Breast epithelium (tissue), 4 donors: ENCODE measurements at regions not wholly inside any gene's neighbourhood (a gene's known extent, or its start where the extent isn't known, plus 50 kb on each side); places are given as distances from the start of the nearest gene placed in this dataset.
"Not testable (repeated sequence)": the region's sequence is repeated elsewhere in the genome, so short reads cannot be mapped to it uniquely, and the experiment has no call there.

Source experiments
- DNase-seq, 2 donors: peaks; one replicate each; pipeline ENCODE4 v3.0.0-alpha.2; 2019; ENCODE audit warnings: low spot score in 2 of 2
- H3K27ac ChIP-seq, 2 donors: fragments of 200-600 bp; sonication (generic) in 1 of 2; one replicate each; pipeline ENCODE4 v1.5.1; 2016 to 2019; ENCODE audit warnings: mild to moderate bottlenecking in 1 of 2
- H3K27me3 ChIP-seq, 2 donors: fragments of 200-600 bp; sonication (generic) in 1 of 2; one replicate each; pipeline versions ENCODE4 v1.5.1 to v1.6.0; 2017 to 2019; ENCODE audit warnings: control low read depth in 1 of 2, mild to moderate bottlenecking in 1 of 2
- H3K36me3 ChIP-seq: fragments of 200-600 bp; one replicate; pipeline ENCODE4 v1.5.1; 2019
- H3K4me1 ChIP-seq, 2 donors: fragments of 200-600 bp; sonication (generic); one replicate each; pipeline ENCODE4 v1.5.1; 2016 to 2019; ENCODE audit warnings: control low read depth in 1 of 2
- H3K4me3 ChIP-seq, 3 donors: fragments of 200-600 bp; sonication (generic); 1 replicate in 2 of 3; 2 replicates in 1 of 3; pipeline ENCODE4 v1.5.1; 2016 to 2019; ENCODE audit warnings: mild to moderate bottlenecking in 3 of 3, moderate library complexity in 2 of 3
- H3K9me3 ChIP-seq, 2 donors: fragments of 200-600 bp; sonication (generic) in 1 of 2; one replicate each; pipeline ENCODE4 v1.5.1; 2016 to 2019; ENCODE audit warnings: control low read depth in 1 of 2
- POLR2A ChIP-seq: fragments of 450-650 bp; IDR thresholded peaks from one replicate; pipeline ENCODE4 v1.6.1; 2016; ENCODE audit warnings: antibody characterized with exemption, mild to moderate bottlenecking, moderate library complexity
- POLR2AphosphoS5 ChIP-seq, 3 donors: sonication (generic); formaldehyde crosslinking; IDR thresholded peaks; one replicate each; pipeline ENCODE4 v1.6.1; 2017; ENCODE audit warnings: antibody characterized with exemption in 3 of 3
- intact Hi-C: fragments of 100-400 bp; cut with DNase I; formaldehyde crosslinking; loops from one replicate; pipeline ENCODE4 v1.15.1; 2023; ENCODE audit warnings: low total_unique reads
- TF ChIP-seq, protein P1 (sequence below), 3 donors: fragments of 450-650 bp; IDR thresholded peaks; one replicate each; pipeline ENCODE4 v1.5.1; 2016 to 2017; ENCODE audit warnings: antibody characterized with exemption in 3 of 3, mild to moderate bottlenecking in 3 of 3, moderate library complexity in 3 of 3

DNA sequence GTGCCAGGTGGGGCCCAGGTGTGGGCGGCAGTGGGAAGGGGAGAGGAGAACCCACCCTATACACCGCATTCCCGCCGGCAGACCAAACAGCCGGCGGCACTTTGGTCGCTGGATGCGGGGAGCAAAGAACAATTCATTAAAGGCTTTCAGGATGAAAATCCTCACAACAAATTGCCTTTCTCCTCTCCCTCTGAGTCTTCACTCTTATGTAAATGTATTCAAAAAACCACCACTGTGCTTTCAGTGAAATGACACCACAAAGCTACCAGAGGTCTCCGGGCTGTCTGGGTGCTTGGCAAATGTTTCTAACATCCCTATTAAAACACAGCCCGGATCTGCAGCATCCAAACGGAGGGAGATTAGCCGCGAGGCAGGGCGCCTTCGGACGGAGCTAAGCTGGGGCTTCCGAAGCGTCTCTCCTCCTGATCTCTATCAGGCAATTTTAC, 171.8 kb upstream of the TBL1X start:
- Histone ChIP-seq H3K4me3 (no peak overlapping the region), H3K36me3 (no peaks in the 10 kb centered on the region), H3K4me1 (no peaks in the 10 kb centered on the region), H3K27me3 (peaks cover 0 to 45% of the 10 kb centered on the region in 2 donors), H3K27ac (no peak overlapping the region), H3K9me3 (no peaks in the 10 kb centered on the region)
- no peak for DNase-seq
- intact Hi-C loops, result no loop called here
- TF ChIP-seq, protein P1, sequence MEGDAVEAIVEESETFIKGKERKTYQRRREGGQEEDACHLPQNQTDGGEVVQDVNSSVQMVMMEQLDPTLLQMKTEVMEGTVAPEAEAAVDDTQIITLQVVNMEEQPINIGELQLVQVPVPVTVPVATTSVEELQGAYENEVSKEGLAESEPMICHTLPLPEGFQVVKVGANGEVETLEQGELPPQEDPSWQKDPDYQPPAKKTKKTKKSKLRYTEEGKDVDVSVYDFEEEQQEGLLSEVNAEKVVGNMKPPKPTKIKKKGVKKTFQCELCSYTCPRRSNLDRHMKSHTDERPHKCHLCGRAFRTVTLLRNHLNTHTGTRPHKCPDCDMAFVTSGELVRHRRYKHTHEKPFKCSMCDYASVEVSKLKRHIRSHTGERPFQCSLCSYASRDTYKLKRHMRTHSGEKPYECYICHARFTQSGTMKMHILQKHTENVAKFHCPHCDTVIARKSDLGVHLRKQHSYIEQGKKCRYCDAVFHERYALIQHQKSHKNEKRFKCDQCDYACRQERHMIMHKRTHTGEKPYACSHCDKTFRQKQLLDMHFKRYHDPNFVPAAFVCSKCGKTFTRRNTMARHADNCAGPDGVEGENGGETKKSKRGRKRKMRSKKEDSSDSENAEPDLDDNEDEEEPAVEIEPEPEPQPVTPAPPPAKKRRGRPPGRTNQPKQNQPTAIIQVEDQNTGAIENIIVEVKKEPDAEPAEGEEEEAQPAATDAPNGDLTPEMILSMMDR (IDR thresholded peaks at IDR 0.05), result no peak
- TF ChIP-seq POLR2A (no peak), POLR2AphosphoS5 (IDR thresholded peaks at IDR 0.05) (no peak)

DNA sequence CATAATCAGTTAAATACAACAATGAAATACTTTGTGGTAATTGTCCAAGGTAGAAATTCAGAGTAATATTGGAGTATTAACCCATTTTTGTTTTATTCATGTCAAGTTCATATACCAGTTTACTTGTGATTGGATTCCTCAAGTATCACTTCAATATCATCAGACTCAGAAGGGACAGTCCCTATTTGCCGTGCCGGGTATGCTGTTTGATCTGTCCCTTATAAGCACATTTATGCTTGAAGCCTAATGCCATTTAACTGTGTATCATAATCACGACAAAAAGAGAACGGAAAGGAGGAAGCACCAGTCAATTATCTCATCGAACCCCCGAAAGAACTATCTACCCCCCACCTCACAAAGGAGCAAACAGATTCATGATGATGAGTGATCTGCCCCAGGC, 171.0 kb upstream of the TBL1X start:
- no peak overlapping the region for H3K27ac ChIP-seq
- DNase-seq, result no peak
- no peaks in the 10 kb centered on the region for H3K36me3 ChIP-seq
- no peaks in the 10 kb centered on the region for H3K4me1 ChIP-seq
- H3K27me3 ChIP-seq, result peaks cover 0 to 45% of the 10 kb centered on the region in 2 donors
- H3K4me3 ChIP-seq, result no peak overlapping the region
- TF ChIP-seq, protein P1 (IDR thresholded peaks at IDR 0.05), result no peak
- TF ChIP-seq POLR2A (no peak), POLR2AphosphoS5 (IDR thresholded peaks at IDR 0.05) (no peak)
- intact Hi-C loops, result no loop called here
- H3K9me3 ChIP-seq, result no peaks in the 10 kb centered on the region

DNA sequence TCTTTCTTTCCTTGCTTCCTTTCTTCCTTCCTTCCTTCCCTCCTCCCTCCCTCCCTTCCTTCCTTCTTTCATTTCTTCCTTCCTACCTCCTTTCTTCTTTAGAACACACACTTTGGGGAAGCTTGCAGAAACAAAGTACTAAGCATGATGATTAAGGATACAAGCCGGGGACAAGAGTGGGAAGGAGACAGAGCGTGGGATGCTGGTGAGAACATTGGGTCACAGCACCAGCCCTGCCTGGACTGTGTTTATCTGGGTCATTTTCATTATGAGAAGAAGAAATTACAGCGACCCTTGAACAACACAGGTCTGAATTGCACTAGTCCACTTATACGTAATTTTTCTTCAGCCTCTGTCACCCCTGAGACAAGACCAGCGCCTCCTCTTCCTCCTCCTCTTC, 169.3 kb upstream of the TBL1X start:
- intact Hi-C loops, result no loop called here
- TF ChIP-seq POLR2A (no peak), POLR2AphosphoS5 (IDR thresholded peaks at IDR 0.05) (no peak)
- TF ChIP-seq, protein P1 (IDR thresholded peaks at IDR 0.05), result no peak
- Histone ChIP-seq H3K9me3 (no peaks in the 10 kb centered on the region), H3K27ac (no peak overlapping the region), H3K4me1 (no peaks in the 10 kb centered on the region), H3K4me3 (no peak overlapping the region), H3K27me3 (peaks cover 0 to 35% of the 10 kb centered on the region in 2 donors), H3K36me3 (no peaks in the 10 kb centered on the region)
- DNase-seq, result no peak

DNA sequence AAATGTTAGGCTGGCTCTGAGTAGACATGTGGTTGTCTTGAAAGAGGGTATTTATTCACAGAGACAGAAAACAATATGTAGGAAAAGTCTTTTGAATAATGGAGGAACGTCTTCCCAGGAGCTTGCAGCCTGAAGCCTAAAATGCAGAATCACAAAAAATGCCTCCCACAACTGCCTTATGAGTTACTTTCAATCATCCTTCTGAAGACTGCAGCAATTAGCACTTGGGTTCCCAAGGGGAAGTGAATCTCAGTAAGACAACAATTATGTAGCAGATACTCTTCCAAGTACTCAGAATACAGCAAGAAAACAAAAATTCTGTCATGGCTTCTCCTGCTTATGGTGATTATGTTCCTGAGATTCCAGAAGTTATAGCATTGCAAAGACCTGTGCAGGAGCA, 166.6 kb upstream of the TBL1X start:
- H3K4me1 ChIP-seq, result no peaks in the 10 kb centered on the region
- H3K27me3 ChIP-seq, result peaks cover 0 to 27% of the 10 kb centered on the region in 2 donors
- no peaks in the 10 kb centered on the region for H3K36me3 ChIP-seq
- H3K27ac ChIP-seq, result no peak overlapping the region
- TF ChIP-seq POLR2AphosphoS5 (IDR thresholded peaks at IDR 0.05) (no peak), POLR2A (no peak)
- TF ChIP-seq, protein P1 (IDR thresholded peaks at IDR 0.05), result no peak
- DNase-seq, result no peak
- intact Hi-C loops, result no loop called here
- H3K9me3 ChIP-seq, result no peaks in the 10 kb centered on the region
- H3K4me3 ChIP-seq, result no peak overlapping the region

DNA sequence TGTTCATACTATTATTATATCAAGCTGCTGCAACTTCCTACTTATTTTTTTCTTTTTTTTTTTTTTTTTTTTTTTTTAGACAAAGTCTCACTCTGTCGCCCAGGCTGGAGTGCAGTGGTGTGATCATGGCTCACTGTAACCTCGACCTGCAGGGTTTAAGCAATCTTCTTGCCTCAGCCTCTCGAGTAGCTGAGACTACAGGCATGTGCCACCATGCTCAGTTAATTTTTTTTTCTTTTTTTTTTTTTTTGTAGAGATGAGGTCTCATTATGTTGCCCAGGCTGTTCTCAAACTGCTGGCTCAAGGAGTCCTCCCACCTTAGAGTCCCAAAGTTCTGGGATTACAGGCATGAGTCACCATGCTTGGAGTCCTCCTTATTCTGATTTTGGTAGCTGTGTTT, 165.2 kb upstream of the TBL1X start:
- DNase-seq, H3K36me3 ChIP-seq, H3K4me3 ChIP-seq, intact Hi-C loops, H3K4me1 ChIP-seq, H3K9me3 ChIP-seq, H3K27ac ChIP-seq: not testable (repeated sequence)
- peaks cover 0 to 21% of the 10 kb centered on the region in 2 donors for H3K27me3 ChIP-seq

DNA sequence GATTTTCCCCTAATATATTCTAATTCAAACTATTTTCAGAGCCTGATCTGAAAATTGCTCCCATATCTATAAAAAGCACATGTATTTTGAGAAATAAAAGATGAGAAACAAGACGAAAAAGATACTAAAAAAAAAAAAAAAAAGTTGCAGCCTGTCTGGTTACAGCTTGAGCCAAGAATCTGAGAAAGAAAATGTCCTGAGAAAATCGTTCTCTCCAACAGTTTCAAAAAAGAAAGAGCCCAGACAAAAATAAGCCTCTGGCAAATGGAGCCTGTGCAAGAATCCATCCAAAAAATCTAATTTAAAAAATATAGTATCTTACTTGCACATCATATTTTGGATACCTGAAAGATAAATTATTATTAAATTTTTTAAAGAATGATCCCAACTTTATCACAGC, 163.0 kb upstream of the TBL1X start:
- Histone ChIP-seq H3K4me1 (no peaks in the 10 kb centered on the region), H3K27ac (no peak overlapping the region), H3K9me3 (no peaks in the 10 kb centered on the region), H3K27me3 (peaks cover 0 to 13% of the 10 kb centered on the region in 2 donors), H3K36me3 (no peaks in the 10 kb centered on the region), H3K4me3 (no peak overlapping the region)
- intact Hi-C loops, result no loop called here
- TF ChIP-seq POLR2AphosphoS5 (IDR thresholded peaks at IDR 0.05), result no peak
- DNase-seq, result no peak
